ENCODE measurements at regions not wholly inside any gene's neighbourhood (a gene's known extent, or its start where the extent isn't known, plus 50 kb on each side); places are given as distances from the start of the nearest gene placed in this dataset.
"Not testable (repeated sequence)": the region's sequence is repeated elsewhere in the genome, so short reads cannot be mapped to it uniquely, and the experiment has no call there.

- DNase-seq: no peak
Measured at GRCh38 chr13:99734013-99734693, 232.9 kb downstream of the TM9SF2 start.

DNA sequence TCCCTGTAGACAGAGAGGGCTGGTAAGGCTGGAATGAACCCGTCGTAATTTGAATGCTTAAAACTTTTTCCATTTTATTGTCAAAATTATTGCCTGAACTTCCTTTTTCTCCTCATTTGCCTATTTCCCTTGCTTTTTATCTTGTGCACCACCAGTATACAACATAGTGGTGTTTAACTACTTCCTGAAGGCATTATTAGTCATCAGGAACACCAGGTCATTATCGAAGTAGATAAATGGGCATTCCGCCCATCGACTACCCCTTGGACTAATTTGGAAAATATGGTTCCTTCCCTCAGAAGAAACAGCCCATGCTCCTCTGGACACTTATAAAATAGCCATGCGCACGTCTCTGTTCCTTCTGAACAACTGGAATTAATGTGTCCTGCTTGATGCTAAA lies 232.1 kb downstream of the TM9SF2 start:
- no peak for DNase-seq

DNA sequence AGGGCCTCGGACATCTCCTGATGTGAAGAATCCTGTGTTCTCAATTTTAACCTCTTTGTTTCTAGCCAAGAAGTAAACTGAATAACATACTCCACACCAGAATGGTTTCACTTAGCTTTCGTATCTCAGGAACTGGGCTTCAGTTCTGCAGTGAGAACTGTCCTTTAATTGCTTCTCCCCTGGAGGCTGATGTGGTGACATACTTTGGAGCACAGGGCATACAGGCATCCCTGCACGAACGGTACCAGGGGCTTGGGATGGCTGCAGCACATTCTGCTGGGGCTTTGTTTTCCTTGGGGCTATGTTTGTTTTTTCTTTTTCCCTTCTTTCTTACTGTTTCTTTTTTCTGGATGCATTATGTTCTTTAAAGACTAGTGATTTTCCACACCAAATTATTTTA lies 230.5 kb downstream of the TM9SF2 start:
- no peak for DNase-seq

DNA sequence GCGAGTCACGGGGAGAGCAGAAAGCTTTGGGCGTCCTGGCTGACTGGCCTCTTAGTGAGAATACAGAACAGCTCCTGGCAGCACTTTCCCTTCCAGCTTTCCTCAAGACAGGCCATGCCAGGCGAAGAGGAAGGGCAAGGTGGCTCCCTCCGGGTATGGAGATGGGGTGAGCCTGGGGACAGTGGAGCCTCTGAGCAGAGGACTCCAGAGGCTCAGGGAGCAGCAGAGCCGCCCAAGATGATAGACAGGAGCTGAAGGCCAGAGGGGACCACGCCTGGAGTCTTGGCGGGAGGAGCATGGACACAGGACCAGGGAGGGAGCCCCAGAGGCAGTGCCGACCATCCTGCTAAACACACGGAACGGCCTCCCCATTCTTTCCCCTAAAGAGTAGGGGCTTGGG lies 229.1 kb downstream of the TM9SF2 start:
- no peak for DNase-seq

- DNase-seq: no peak
Measured at GRCh38 chr13:99729745-99730144, 228.5 kb downstream of the TM9SF2 start.

- DNase-seq: not testable (repeated sequence)
Measured at GRCh38 chr13:99727651-99728050, 226.4 kb downstream of the TM9SF2 start.

GRCh38 chr13:99726282-99726894 lies 225.1 kb downstream of the TM9SF2 start:
- no peak for DNase-seq

GRCh38 chr13:99725644-99726043 lies 224.4 kb downstream of the TM9SF2 start:
- no peak for DNase-seq

GRCh38 chr13:99724633-99725517 lies 223.6 kb downstream of the TM9SF2 start:
- no peak for DNase-seq

DNA sequence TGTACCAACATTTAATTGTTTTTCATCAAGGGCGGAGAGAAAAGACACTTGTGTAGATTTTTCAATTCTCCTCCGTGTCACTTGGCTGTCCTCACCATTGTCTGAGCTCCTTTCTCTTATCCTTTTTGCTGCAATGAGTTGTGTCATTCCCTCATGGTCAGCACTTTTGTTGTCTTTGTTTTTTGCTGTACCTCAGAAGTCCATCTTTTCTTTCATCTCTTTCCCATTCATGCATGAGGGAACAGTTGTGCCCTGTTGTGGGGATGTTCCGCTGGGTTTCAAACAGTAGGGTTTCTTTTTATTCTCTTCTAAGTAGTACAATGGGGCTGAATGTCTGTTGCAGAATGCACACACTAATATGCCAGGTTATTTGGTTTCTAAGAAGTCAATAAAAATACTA lies 222.6 kb downstream of the TM9SF2 start:
- no peak for DNase-seq

DNA sequence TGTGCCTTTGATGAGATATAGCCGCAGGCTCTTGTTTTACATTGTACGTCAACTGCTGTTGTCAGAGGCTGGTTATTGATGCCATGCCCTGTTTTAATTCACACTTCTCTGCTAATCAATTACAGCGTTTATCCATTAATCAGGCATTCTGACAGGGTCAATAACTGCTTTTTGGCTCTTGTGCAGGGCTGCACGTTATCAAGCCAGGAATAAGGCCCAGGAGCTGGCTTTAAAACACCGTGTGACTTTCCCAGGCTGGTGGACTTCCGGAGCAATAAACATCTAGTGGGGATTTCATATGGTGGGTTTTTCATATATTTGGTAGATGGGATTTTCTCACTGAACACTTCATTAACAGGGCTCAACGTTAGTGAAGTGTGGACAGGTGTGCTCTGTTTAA lies 221.7 kb downstream of the TM9SF2 start:
- no peak for DNase-seq

DNA sequence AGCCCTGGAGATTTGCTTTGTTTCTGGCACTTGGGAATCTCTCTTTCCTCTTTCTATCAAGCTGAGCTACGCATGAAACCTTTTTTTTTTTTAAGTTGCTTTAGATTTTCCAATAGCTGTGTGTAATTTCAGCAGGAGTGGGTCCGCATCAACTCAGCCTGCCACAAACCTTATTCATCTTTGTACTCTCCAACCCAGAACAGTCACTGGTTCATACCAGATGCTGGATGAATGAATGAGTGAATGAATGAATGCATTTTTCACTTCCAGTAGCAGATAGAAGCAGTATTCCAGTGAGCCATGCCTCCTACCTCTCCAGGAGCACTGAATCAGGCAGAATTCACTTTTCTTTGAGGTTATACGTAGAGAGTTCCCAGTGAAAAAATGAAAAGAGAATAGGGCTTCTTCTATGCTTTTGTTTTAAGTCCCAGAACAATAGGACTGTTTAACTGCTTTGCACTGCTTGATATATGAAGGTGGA lies 221.1 kb downstream of the TM9SF2 start:
- DNase-seq: no peak

- no peak for DNase-seq
Measured at GRCh38 chr13:99721606-99722337, 220.5 kb downstream of the TM9SF2 start.

- no peak for DNase-seq
Measured at GRCh38 chr13:99717959-99718674, 216.8 kb downstream of the TM9SF2 start.

DNA sequence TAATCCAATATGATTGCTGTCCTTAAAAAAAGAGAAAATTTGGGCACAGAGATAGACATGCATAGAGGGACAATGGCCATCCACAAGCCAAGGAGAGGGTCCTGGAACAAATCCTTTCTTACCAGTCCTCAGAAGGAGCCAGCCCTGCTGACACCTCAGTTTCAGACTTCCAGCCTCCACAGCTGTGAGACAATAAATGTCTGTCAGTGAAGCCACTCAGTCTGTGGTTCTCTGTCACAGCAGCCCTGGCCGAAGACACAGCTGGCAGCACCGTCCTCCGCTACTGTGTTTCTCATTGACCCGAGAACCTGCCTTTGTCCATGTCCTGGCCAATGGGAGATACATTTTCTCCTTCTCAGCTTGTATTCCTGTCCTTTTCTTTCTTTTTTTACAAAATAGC lies 207.9 kb downstream of the TM9SF2 start:
- DNase-seq: no peak

DNA sequence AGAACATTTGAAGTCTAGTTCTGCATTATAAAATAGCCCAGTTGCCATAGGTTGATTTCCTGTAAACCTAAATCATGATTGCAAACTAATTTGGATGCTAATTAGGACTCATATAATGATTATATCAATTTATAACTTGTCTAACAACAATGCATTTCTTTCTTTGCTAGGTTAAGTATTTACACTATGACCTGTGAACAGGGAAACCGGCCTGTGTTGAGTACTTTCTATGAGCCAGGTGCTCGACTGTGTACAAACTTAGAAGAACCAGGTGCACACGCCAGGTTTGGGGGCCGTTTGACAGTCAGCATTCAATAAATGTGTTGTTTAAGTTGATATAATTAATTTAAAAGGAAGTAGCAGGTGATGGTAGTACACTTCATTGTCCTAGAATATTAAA lies 203.1 kb downstream of the TM9SF2 start:
- DNase-seq: no peak

GRCh38 chr13:99703908-99704307 lies 202.6 kb downstream of the TM9SF2 start:
- DNase-seq: no peak

DNA sequence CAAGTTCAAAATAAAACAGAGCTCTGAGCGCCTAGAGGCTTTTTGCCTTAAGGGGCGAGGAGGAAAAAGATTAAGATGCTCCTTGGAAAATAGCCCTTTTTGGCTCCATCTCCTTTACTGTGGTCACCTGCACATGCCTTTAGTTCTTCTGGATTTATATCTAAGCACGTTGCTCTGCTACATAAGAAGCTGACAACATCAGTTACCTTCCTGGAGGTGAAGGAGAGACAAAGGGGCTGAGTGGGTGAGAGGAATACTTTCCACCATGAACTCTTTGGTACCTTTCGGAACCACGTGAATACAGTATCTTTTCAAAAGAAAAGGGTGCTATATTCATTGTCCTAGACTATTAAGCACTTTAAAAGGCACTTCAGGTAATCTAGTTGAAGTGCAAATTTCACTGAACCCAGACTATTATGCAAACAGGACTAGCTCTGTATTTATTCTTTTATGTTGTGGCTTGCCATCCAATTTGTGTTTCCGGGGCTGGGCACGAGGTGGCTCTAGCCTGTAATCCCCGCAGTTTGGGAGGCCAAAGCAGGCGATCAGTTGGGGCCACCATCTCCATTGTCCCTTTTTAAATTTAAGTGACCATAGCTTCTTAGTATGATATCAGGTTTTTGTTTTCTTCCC lies 201.5 kb downstream of the TM9SF2 start:
- no peak for DNase-seq

GRCh38 chr13:99700468-99700867 lies 199.2 kb downstream of the TM9SF2 start:
- no peak for DNase-seq

DNA sequence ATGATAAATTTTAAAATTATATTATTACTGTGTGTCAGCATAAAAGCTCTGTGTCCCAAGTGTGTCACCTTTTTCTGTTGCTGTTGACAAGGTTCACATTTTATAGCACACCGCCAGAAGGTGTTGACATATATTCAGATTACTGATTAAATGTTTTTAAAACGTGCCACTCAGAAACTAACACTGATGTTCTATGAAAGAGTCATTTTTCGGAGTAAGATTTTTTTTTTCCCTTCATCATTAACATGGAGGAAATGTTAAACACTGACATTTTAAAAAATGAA lies 197.5 kb downstream of the TM9SF2 start:
- DNase-seq: no peak

Measured in left kidney (tissue), 1 donor.